ENCODE measurements at regions not wholly inside any gene's neighbourhood (a gene's known extent, or its start where the extent isn't known, plus 50 kb on each side); places are given as distances from the start of the nearest gene placed in this dataset.

- no peaks in the 10 kb centered on the region for H3K36me3 ChIP-seq (ENCODE audit: control insufficient read depth, insufficient read depth, low read length)
- no peak overlapping the region for H3K27ac ChIP-seq (ENCODE audit: insufficient read depth, low read length)
- TF ChIP-seq CTCF (conservative IDR thresholded peaks at IDR 0.05 in 1 of 2, IDR thresholded peaks at IDR 0.05 in 1 of 2; ENCODE audit: low read depth in 1 of 2, low read length in 2 of 2) (no peak), EZH2 (IDR thresholded peaks at IDR 0.05; ENCODE audit: low read length, missing control alignments) (no peak)
- H3K4me2 ChIP-seq (ENCODE audit: extremely low read depth, insufficient read depth, low read length): no peak overlapping the region
- no peaks in the 10 kb centered on the region for H4K20me1 ChIP-seq (ENCODE audit: control insufficient read depth, extremely low read depth, insufficient read depth, low read length)
- no peak overlapping the region for H3K4me3 ChIP-seq (replicated peaks in 1 of 4; ENCODE audit: control extremely low read depth in 1 of 4, insufficient read depth in 1 of 4, low read depth in 3 of 4, low read length in 4 of 4)
- H3K9ac ChIP-seq (ENCODE audit: insufficient read depth, low read length): no peak overlapping the region
- no peak overlapping the region for H2AFZ ChIP-seq (ENCODE audit: low read length)
- H3K9me3 ChIP-seq (ENCODE audit: control insufficient read depth, insufficient read depth, low read depth, low read length): no peaks in the 10 kb centered on the region
- DNase-seq (ENCODE audit: low read depth in 2 of 2): peak in 1 of 2 donors; percentile 28
- no peaks in the 10 kb centered on the region for H3K27me3 ChIP-seq (ENCODE audit: control insufficient read depth, insufficient read depth, low read length)
- no peaks in the 10 kb centered on the region for H3K79me2 ChIP-seq (ENCODE audit: control insufficient read depth, insufficient read depth, low read length)
- no peaks in the 10 kb centered on the region for H3K4me1 ChIP-seq (ENCODE audit: control insufficient read depth, extremely low read depth, insufficient read depth, low read length)
Measured at GRCh38 chr13:37375724-37376123, 222.8 kb downstream of the POSTN start.

- Histone ChIP-seq H3K4me3 (replicated peaks in 1 of 4; ENCODE audit: control extremely low read depth in 1 of 4, insufficient read depth in 1 of 4, low read depth in 3 of 4, low read length in 4 of 4) (no peak overlapping the region), H3K4me2 (ENCODE audit: extremely low read depth, insufficient read depth, low read length) (no peak overlapping the region), H3K9ac (ENCODE audit: insufficient read depth, low read length) (no peak overlapping the region), H3K36me3 (ENCODE audit: control insufficient read depth, insufficient read depth, low read length) (no peaks in the 10 kb centered on the region), H3K27me3 (ENCODE audit: control insufficient read depth, insufficient read depth, low read length) (no peaks in the 10 kb centered on the region), H3K9me3 (ENCODE audit: control insufficient read depth, insufficient read depth, low read depth, low read length) (no peaks in the 10 kb centered on the region), H4K20me1 (ENCODE audit: control insufficient read depth, extremely low read depth, insufficient read depth, low read length) (no peaks in the 10 kb centered on the region), H3K4me1 (ENCODE audit: control insufficient read depth, extremely low read depth, insufficient read depth, low read length) (no peaks in the 10 kb centered on the region), H3K79me2 (ENCODE audit: control insufficient read depth, insufficient read depth, low read length) (no peaks in the 10 kb centered on the region), H2AFZ (ENCODE audit: low read length) (no peak overlapping the region), H3K27ac (ENCODE audit: insufficient read depth, low read length) (no peak overlapping the region)
- TF ChIP-seq CTCF (conservative IDR thresholded peaks at IDR 0.05 in 1 of 2, IDR thresholded peaks at IDR 0.05 in 1 of 2; ENCODE audit: low read depth in 1 of 2, low read length in 2 of 2): no peak
- TF ChIP-seq EZH2 (IDR thresholded peaks at IDR 0.05; ENCODE audit: low read length, missing control alignments): no peak
- DNase-seq (ENCODE audit: low read depth in 2 of 2): no peak
Measured at GRCh38 chr13:37375071-37375470, 223.5 kb downstream of the POSTN start.

- no peaks in the 10 kb centered on the region for H4K20me1 ChIP-seq (ENCODE audit: control insufficient read depth, extremely low read depth, insufficient read depth, low read length)
- no peaks in the 10 kb centered on the region for H3K36me3 ChIP-seq (ENCODE audit: control insufficient read depth, insufficient read depth, low read length)
- H3K4me2 ChIP-seq (ENCODE audit: extremely low read depth, insufficient read depth, low read length): no peak overlapping the region
- H3K9ac ChIP-seq (ENCODE audit: insufficient read depth, low read length): no peak overlapping the region
- H3K4me1 ChIP-seq (ENCODE audit: control insufficient read depth, extremely low read depth, insufficient read depth, low read length): no peaks in the 10 kb centered on the region
- TF ChIP-seq CTCF (conservative IDR thresholded peaks at IDR 0.05 in 1 of 2, IDR thresholded peaks at IDR 0.05 in 1 of 2; ENCODE audit: low read depth in 1 of 2, low read length in 2 of 2): no peak
- TF ChIP-seq EZH2 (IDR thresholded peaks at IDR 0.05; ENCODE audit: low read length, missing control alignments): no peak
- H3K27ac ChIP-seq (ENCODE audit: insufficient read depth, low read length): no peak overlapping the region
- H3K9me3 ChIP-seq (ENCODE audit: control insufficient read depth, insufficient read depth, low read depth, low read length): no peaks in the 10 kb centered on the region
- H3K79me2 ChIP-seq (ENCODE audit: control insufficient read depth, insufficient read depth, low read length): no peaks in the 10 kb centered on the region
- no peak overlapping the region for H3K4me3 ChIP-seq (replicated peaks in 1 of 4; ENCODE audit: control extremely low read depth in 1 of 4, insufficient read depth in 1 of 4, low read depth in 3 of 4, low read length in 4 of 4)
- DNase-seq (ENCODE audit: low read depth in 2 of 2): peak; percentile 33 to 64
- H2AFZ ChIP-seq (ENCODE audit: low read length): no peak overlapping the region
- H3K27me3 ChIP-seq (ENCODE audit: control insufficient read depth, insufficient read depth, low read length): no peaks in the 10 kb centered on the region
Measured at GRCh38 chr13:37369616-37370015, 229.0 kb downstream of the POSTN start.

All from fibroblast of lung (primary cell).